GM21390 (cell line): ENCODE measurements at regions not wholly inside any gene's neighbourhood (a gene's known extent, or its start where the extent isn't known, plus 50 kb on each side); places are given as distances from the start of the nearest gene placed in this dataset.
"Not testable (repeated sequence)": the region's sequence is repeated elsewhere in the genome, so short reads cannot be mapped to it uniquely, and the experiment has no call there.

Experiments
- ATAC-seq: cut with Tn5 transposase; IDR thresholded peaks from one replicate; pipeline ENCODE4 v1.9.1; 2021; ENCODE audit not compliant: unreplicated experiment

GRCh38 chr5:163941079-163941478, 435.7 kb downstream of the MAT2B start:
- no peak for ATAC-seq

DNA sequence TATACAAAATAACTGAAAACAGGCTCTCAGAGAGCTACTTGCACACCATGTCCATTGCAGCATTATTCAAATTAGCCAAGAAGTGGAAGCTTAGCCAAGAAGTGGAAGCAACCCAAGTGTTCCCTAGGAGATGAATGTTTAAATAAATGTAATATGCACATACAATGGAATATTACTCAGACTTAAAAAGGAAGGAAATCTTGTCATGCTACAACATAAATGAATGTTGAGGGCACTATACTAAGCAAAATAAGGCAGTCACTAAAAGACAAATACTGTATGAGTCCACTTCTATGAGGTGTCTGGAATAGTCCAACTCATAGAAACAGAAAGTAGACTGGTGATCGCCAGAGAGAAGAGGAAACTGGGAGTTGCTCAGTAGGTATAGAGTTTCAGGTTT, 438.1 kb downstream of the MAT2B start:
- ATAC-seq = peak; percentile 50

DNA sequence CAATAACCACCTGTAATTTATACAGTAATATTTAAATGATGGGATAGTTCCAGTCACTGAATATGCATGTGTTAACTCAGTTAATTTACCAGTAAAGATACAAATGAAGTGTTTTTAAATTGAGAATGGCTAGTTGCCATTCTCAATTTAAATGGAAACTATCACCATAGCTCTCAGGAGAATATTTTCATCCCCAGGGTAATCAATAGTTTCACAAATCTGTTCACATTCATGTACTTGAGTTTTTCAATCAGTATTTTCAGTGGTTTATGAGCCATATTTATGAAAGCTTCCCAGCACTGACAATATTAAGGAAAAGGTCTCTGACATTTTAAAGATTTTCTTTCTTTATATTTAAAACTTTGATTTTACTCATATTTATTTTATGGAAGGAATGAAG, 439.3 kb downstream of the MAT2B start:
- ATAC-seq = no peak

DNA sequence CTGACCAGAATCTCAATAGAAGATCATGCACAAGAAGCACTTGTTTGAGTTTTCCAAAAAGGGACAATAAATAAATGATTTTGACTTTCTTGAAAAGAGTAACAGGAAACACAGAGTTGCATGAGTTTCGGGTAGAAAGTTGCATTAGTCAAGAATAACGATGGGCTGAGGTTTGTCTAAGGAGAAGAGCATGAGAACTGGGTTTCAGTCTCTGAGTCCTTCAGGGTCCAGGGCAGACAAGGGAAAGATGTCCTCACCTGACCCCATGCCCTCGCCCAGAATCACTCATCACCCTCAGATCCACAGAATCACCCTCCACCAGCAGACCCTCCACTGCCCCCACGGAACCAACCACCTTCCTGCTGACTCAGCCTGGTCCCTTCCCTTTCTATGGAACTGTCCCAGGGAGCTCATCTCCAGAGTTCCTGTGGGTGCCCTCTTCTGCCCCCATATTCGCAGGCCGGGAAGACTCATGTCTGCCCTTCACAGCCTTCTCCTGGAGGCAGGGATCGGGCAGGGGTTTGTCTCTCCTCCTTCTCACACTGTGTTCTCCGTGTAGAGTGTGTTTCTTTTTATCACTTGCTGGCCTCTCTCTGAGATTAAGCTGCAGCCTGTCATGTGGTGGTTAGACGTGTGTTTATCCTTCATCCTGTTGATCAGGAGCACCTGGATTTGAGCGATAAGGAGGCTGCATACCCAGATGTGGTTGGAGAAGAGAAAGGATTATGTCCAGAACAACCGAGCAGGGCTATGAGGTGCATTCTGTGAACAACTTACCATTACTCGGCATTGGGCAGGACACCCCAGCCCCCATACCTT, 442.6 kb downstream of the MAT2B start:
- no peak for ATAC-seq

DNA sequence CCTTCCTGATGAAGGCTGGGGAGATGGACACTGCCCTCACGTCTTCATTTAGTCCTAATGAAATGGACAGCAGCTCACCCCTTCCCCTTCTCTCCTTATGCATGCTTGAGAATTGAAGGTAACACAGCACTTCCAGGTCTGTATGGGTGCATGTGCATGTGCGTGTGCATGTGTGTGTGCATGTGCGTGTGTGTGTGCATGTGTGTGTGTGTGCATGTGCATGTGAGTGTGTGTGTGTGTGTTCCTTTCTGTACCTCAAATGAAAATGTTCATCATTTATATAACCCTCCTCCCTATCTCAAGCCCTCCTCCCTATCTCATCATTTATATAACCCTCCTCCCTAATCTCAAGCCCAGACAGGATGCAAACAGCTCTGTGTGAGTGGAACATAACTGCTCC, 444.8 kb downstream of the MAT2B start:
- ATAC-seq = no peak

DNA sequence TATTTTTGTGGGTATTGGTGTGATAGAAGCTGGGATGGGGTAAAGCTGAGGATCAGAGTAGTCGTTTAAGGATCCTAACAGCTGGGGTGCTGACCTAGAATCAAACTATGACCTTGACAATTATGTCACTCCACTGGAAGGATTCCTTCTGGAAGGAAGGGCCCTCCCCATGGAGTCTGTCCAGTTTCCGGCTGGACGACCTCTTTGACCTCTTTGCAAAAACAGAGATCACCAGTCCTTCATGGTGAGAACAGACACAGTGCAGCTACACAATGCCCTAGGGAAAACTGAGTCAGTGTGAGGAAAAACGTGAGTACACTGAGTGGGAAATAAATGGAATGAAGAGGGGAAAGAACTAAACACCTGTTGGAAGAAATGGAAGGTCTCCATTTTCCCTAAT, 445.6 kb downstream of the MAT2B start:
- ATAC-seq = no peak

DNA sequence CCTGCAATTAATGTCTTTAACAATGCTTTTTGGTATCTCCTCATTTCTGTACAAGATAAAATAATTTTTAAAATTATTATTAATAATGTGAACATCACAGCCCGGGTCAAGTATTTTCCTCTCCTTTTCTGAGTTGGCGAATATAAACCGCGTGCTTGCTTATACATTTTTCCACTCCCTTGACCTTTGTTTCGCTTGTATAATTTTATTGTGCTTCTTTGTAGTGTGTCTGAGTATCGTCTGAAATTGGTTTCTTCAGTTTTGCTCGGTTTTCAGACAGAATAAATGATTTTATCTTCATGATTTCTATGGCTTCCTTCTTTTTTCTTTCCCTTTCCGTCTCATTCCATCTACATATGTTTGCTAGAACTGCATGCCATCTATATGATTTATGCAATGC, 448.5 kb downstream of the MAT2B start:
- no peak for ATAC-seq

GRCh38 chr5:163961230-163961629, 455.8 kb downstream of the MAT2B start:
- ATAC-seq = not testable (repeated sequence)

DNA sequence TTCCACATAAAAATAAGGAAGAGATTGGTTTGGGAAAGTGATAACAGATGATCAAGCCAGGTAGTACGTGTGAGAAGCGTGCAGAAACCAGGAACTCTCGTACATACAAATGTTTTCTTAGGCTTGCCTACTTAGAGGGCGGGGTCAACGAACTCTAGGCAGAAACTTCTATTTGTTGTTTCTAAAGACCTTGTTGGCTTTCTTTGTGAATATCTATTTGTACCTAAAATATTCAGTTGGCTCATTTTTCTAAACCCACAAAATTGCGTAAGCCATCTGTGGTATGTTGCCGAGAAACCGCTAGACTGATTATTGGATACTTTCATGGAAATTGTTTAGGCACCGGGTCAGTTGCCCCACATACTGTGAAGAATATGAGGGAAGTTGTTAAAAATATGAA, 458.5 kb downstream of the MAT2B start:
- ATAC-seq = no peak

DNA sequence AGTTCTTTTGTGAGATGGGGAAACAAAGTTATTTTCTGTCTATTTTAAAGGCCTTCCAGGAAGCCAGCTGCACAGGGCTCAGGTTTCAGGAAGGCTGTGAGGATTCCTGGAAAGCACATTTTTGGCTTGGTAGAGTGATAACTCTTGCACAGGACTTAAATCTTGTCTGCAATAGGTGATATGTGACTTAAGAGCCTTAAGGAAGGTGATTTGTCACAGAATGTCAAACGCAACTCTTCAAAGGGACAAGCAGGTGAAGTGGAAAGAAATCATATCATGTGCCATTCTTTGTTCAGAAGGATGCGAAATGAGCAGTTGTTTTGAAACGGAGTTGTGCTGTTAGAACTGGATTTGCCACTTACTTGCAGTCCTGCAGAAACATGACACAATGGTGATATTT, 459.3 kb downstream of the MAT2B start:
- no peak for ATAC-seq

GRCh38 chr5:163967268-163967667, 461.8 kb downstream of the MAT2B start:
- no peak for ATAC-seq

DNA sequence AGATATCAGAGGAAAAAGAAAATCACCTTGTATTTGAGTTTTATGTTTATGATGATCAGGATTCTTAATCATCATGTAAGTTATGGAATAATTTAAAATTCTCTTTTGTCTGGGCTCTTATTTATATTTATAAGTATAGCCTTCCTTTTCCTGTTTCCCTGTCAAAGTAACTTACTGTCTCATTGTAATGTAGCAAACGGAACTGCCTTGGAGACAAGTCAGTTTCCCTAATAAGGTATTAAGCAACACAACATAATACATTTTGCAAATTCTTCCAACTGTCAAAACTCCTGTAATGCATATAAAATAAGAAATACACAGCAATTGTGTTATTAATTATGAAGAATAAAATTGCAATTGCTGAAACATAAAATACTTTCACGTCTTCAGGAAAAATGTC, 463.2 kb downstream of the MAT2B start:
- no peak for ATAC-seq

DNA sequence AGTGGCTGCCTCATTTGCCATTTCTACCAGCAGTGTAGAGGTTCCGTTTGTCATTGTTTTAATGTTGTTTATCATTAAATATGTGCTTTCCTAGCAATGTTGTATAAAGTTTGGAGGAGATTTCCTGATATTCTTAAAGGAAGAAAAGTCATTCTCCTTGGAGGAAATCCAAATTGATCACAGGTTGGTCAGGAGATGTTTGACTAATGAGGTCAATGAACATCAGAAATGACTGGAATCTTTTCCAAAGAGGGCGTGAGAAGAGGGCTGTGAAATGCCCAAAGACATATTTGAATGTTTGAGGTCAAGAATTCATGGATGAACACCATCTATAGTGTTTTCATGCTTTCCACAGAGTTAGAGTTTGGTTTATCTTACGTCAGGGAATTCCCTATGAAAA, 471.3 kb downstream of the MAT2B start:
- ATAC-seq = no peak

GRCh38 chr5:163978897-163979296, 473.5 kb downstream of the MAT2B start:
- ATAC-seq = peak; percentile 62

GRCh38 chr5:163988566-163988965, 483.1 kb downstream of the MAT2B start:
- no peak for ATAC-seq

- no peak for ATAC-seq
These were observed 487.7 kb downstream of the MAT2B start for GRCh38 chr5:163993126-163993525.

GRCh38 chr5:163995206-163995605, 489.8 kb downstream of the MAT2B start:
- no peak for ATAC-seq

GRCh38 chr5:163997965-163998364, 492.5 kb downstream of the MAT2B start:
- no peak for ATAC-seq

GRCh38 chr5:164000241-164000640, 494.8 kb downstream of the MAT2B start:
- no peak for ATAC-seq

DNA sequence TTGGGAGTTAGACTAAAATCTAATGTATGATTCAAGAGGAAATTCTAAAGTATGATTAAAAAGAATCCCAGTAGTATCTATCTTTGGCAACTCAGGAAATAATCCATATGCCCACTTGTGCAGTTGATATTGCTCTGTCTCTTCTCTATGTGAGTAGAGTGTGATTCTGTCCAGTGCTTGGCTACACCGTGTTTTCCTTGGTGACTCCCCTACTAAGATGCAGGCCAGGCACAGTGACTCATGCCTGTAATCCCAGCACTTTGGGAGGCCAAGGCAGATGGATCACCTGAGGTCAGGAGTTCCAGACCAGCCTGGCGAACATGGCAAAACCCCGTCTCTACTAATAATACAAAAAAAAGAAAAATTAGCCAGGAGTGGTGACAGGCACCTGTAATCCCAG, 495.4 kb downstream of the MAT2B start:
- no peak for ATAC-seq

- ATAC-seq = peak; percentile 12
These were observed 496.8 kb downstream of the MAT2B start for GRCh38 chr5:164002214-164002613.

GRCh38 chr5:164002628-164003027, 497.2 kb downstream of the MAT2B start:
- ATAC-seq = peak; percentile 56

DNA sequence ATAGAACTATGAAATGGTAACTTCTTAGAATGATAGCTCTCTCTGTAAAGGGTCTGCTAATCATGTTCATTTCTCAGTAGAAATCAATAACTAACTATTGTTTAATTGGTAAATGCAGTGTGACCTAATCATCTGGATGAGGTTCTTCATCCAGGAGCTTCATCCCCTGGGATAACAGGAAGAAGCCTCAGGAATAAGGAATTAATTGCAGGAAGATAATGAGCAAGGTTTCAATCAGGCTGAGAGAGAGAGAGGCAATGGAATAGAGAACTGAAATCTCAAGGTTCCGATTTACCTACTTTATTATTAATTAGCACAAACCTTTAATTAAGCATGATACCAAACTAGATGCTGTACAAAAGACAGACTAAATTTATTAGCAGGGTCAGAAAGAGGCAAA, 499.7 kb downstream of the MAT2B start:
- no peak for ATAC-seq
